Sigmoid colon (tissue), 3 donors: ENCODE measurements at regions not wholly inside any gene's neighbourhood (a gene's known extent, or its start where the extent isn't known, plus 50 kb on each side); places are given as distances from the start of the nearest gene placed in this dataset.

Experiments
- CTCF ChIP-seq, 4 experiments: fragments of 450-650 bp in 3 of 4; fragments of 200-600 bp in 1 of 4; IDR thresholded peaks; one replicate each; pipeline ENCODE4 v1.5.1; 2016 to 2019; ENCODE audit warnings: antibody characterized with exemption in 4 of 4, mild to moderate bottlenecking in 3 of 4, moderate library complexity in 2 of 4
- POLR2A ChIP-seq, 2 donors: fragments of 450-650 bp; IDR thresholded peaks; one replicate each; pipeline ENCODE4 v1.6.1; 2016; ENCODE audit warnings: antibody characterized with exemption in 2 of 2, mild to moderate bottlenecking in 2 of 2, moderate library complexity in 2 of 2

GRCh38 chr2:11053546-11053945, 101.7 kb upstream of the SLC66A3 start:
- no peak for TF ChIP-seq CTCF (IDR thresholded peaks at IDR 0.05)
- no peak for TF ChIP-seq POLR2A (IDR thresholded peaks at IDR 0.05)
